ENCODE measurements at regions not wholly inside any gene's neighbourhood (a gene's known extent, or its start where the extent isn't known, plus 50 kb on each side); places are given as distances from the start of the nearest gene placed in this dataset.

GRCh38 chr2:182646763-182647498 is 69.1 kb upstream of the DNAJC10 start:
- TF ChIP-seq CTCF (IDR thresholded peaks at IDR 0.05) (no peak), SREBF2 (IDR thresholded peaks at IDR 0.05) (no peak)
